Small intestine (tissue), 7 donors: ENCODE measurements at regions not wholly inside any gene's neighbourhood (a gene's known extent, or its start where the extent isn't known, plus 50 kb on each side); places are given as distances from the start of the nearest gene placed in this dataset.

Experiments
- DNase-seq, 2 donors: peaks; one replicate each; pipeline versions ENCODE4 v3.0.0 to v3.0.0-alpha.2; 2013
- FAIRE-seq: peaks from 2 replicates; lab custom pipeline; 2012; peaks lifted over from hg19 to GRCh38; lab: Jason Lieb, UNC
- H3K27ac ChIP-seq, 3 donors: one replicate each; pipeline ENCODE4 v1.5.1; 2013; ENCODE audit warnings: low read length in 2 of 3, mild to moderate bottlenecking in 2 of 3, control low read depth in 1 of 3, inconsistent platforms in 1 of 3, low read depth in 1 of 3, moderate library complexity in 1 of 3
- H3K27me3 ChIP-seq, 3 donors: one replicate each; pipeline ENCODE4 v1.6.1; 2013; ENCODE audit warnings: low read length in 3 of 3, inconsistent platforms in 1 of 3; ENCODE audit not compliant: control insufficient read depth in 3 of 3, insufficient read depth in 3 of 3
- H3K36me3 ChIP-seq, 3 donors: one replicate each; pipeline ENCODE4 v1.6.1; 2013; ENCODE audit warnings: low read length in 3 of 3, inconsistent platforms in 1 of 3, low read depth in 1 of 3, mild to moderate bottlenecking in 1 of 3, moderate library complexity in 1 of 3; ENCODE audit not compliant: control insufficient read depth in 3 of 3, insufficient read depth in 2 of 3
- H3K4me1 ChIP-seq, 3 donors: one replicate each; pipeline ENCODE4 v1.6.1; 2013; ENCODE audit warnings: low read length in 2 of 3, inconsistent platforms in 1 of 3, low read depth in 1 of 3, mild to moderate bottlenecking in 1 of 3, moderate library complexity in 1 of 3; ENCODE audit not compliant: control insufficient read depth in 3 of 3, insufficient read depth in 2 of 3
- H3K4me3 ChIP-seq, 3 donors: one replicate each; pipeline ENCODE4 v1.5.1; 2013; ENCODE audit warnings: low read length in 3 of 3, control low read depth in 1 of 3, inconsistent platforms in 1 of 3, low read depth in 1 of 3, mild to moderate bottlenecking in 1 of 3, moderate library complexity in 1 of 3
- H3K9me3 ChIP-seq, 2 donors: one replicate each; pipeline ENCODE4 v1.6.1; 2013; ENCODE audit warnings: low read depth in 1 of 2, low read length in 1 of 2; ENCODE audit not compliant: control insufficient read depth in 2 of 2, insufficient read depth in 1 of 2
- whole genome bisulfite sequencing, 3 donors: extraction: QIAGEN DNeasy Blood & Tissue Kit; methylation state at CpG; one replicate each; pipeline ENCODE4 v1.1.7; 2013; 5-methylcytosine and 5-hydroxymethylcytosine counted together
- donor health status: healthy with polysubstance abuse.
- donor health status: control.
- donor health status: control.
- donor health status: Bipolar disorder and iron deficiency.
- donor health status: healthy.

- H3K4me1 ChIP-seq, result peaks cover 0 to 44% (median 0%) of the 10 kb centered on the region in 3 donors
- peaks cover 0 to 10% of the 10 kb centered on the region in 2 donors for H3K9me3 ChIP-seq
- FAIRE-seq, result no peak
- DNase-seq, result no peak
- no peak overlapping the region for H3K4me3 ChIP-seq
- no peaks in the 10 kb centered on the region for H3K36me3 ChIP-seq
- 82 to 88% (median 83%) methylated on average over 29 of the region's 29 CpGs for WGBS, 3 donors
- H3K27ac ChIP-seq, result no peak overlapping the region
- H3K27me3 ChIP-seq, result no peaks in the 10 kb centered on the region
These were observed 81.1 kb downstream of the SIK1 start for GRCh38 chr21:43345746-43346409.

GRCh38 chr21:43345046-43345745 is 81.7 kb downstream of the SIK1 start:
- no peaks in the 10 kb centered on the region for H3K36me3 ChIP-seq
- no peak overlapping the region for H3K27ac ChIP-seq
- peaks cover 0 to 10% of the 10 kb centered on the region in 2 donors for H3K9me3 ChIP-seq
- WGBS, 3 donors, result 93 to 94% (median 94%) methylated on average over 31 of the region's 31 CpGs
- FAIRE-seq (no peak), DNase-seq (no peak)
- H3K27me3 ChIP-seq, result no peaks in the 10 kb centered on the region
- H3K4me3 ChIP-seq, result no peak overlapping the region
- peaks cover 0 to 50% (median 0%) of the 10 kb centered on the region in 3 donors for H3K4me1 ChIP-seq

- no peak for FAIRE-seq
- Histone ChIP-seq H3K27ac (peak overlapping the region in 1 of 3 donors; percentile 78), H3K9me3 (peaks cover 0 to 16% of the 10 kb centered on the region in 2 donors)
These were observed 82.7 kb downstream of the SIK1 start for GRCh38 chr21:43343992-43344886.

GRCh38 chr21:43343095-43343991 is 83.6 kb downstream of the SIK1 start:
- DNase-seq, result peak; percentile 76 to 93
- Histone ChIP-seq H3K27me3 (no peaks in the 10 kb centered on the region), H3K36me3 (no peaks in the 10 kb centered on the region), H3K9me3 (peaks cover 0 to 16% of the 10 kb centered on the region in 2 donors), H3K4me1 (peaks cover 0 to 55% (median 0%) of the 10 kb centered on the region in 3 donors), H3K27ac (peak overlapping the region in 1 of 3 donors; percentile 78), H3K4me3 (no peak overlapping the region)
- FAIRE-seq, result no peak
- 45 to 68% (median 52%) methylated on average over 26 of the region's 26 CpGs for WGBS, 3 donors

More at GRCh38 chr21:43343992-43344886, 82.7 kb downstream of the SIK1 start:
- WGBS, 3 donors, result 56 to 73% (median 70%) methylated on average over 30 to 37 of the region's 37 CpGs
- DNase-seq, result peak in 1 of 2 donors; percentile 68
- Histone ChIP-seq H3K4me1 (peaks cover 0 to 55% (median 0%) of the 10 kb centered on the region in 3 donors), H3K36me3 (no peaks in the 10 kb centered on the region), H3K4me3 (no peak overlapping the region), H3K27me3 (no peaks in the 10 kb centered on the region)

GRCh38 chr21:43342301-43342881 is 84.5 kb downstream of the SIK1 start:
- WGBS, 3 donors, result 82 to 88% (median 87%) methylated on average over 17 of the region's 17 CpGs
- no peak for DNase-seq
- Histone ChIP-seq H3K4me3 (no peak overlapping the region), H3K9me3 (peaks cover 0 to 16% of the 10 kb centered on the region in 2 donors), H3K36me3 (no peaks in the 10 kb centered on the region), H3K4me1 (peaks cover 0 to 50% (median 0%) of the 10 kb centered on the region in 3 donors), H3K27ac (peak overlapping the region in 1 of 3 donors; percentile 78), H3K27me3 (no peaks in the 10 kb centered on the region)
- FAIRE-seq, result no peak

GRCh38 chr21:43341378-43342161 is 85.4 kb downstream of the SIK1 start:
- no peak for FAIRE-seq
- no peak overlapping the region for H3K4me3 ChIP-seq
- peaks cover 0 to 16% of the 10 kb centered on the region in 2 donors for H3K9me3 ChIP-seq
- peak in 1 of 2 donors; percentile 36 for DNase-seq
- WGBS, 3 donors, result 79 to 85% (median 82%) methylated on average over 25 of the region's 25 CpGs
- H3K4me1 ChIP-seq, result peaks cover 0 to 50% (median 0%) of the 10 kb centered on the region in 3 donors
- H3K27me3 ChIP-seq, result no peaks in the 10 kb centered on the region
- H3K36me3 ChIP-seq, result no peaks in the 10 kb centered on the region
- peak overlapping the region in 1 of 3 donors; percentile 33 for H3K27ac ChIP-seq
